ENCODE measurements at regions not wholly inside any gene's neighbourhood (a gene's known extent, or its start where the extent isn't known, plus 50 kb on each side); places are given as distances from the start of the nearest gene placed in this dataset.

- no peak for ATAC-seq
- Mint-ChIP-seq H3K4me1 (no peaks in the 10 kb centered on the region), H3K4me3 (no peak overlapping the region), H3K36me3 (no peaks in the 10 kb centered on the region), H3K27ac (no peak overlapping the region), H3K9me3 (peaks cover 17% of the 10 kb centered on the region)
- no peak for DNase-seq (ENCODE audit: low spot score in 2 of 2)
Measured at GRCh38 chr13:107111248-107111647, 543.3 kb upstream of the ARGLU1 start.

GRCh38 chr13:107104631-107105030 lies 536.7 kb upstream of the ARGLU1 start:
- Mint-ChIP-seq H3K27ac (no peak overlapping the region), H3K4me1 (no peaks in the 10 kb centered on the region), H3K36me3 (no peaks in the 10 kb centered on the region), H3K9me3 (peaks cover 4% of the 10 kb centered on the region), H3K4me3 (no peak overlapping the region)
- DNase-seq (ENCODE audit: low spot score in 2 of 2) (no peak), ATAC-seq (no peak)

- DNase-seq (ENCODE audit: low spot score in 2 of 2) (no peak), ATAC-seq (no peak)
- Mint-ChIP-seq H3K36me3 (no peaks in the 10 kb centered on the region), H3K4me3 (no peak overlapping the region), H3K27ac (no peak overlapping the region), H3K4me1 (no peaks in the 10 kb centered on the region), H3K9me3 (peaks cover 4% of the 10 kb centered on the region)
Measured at GRCh38 chr13:107102676-107103075, 534.7 kb upstream of the ARGLU1 start.

- DNase-seq (ENCODE audit: low spot score in 2 of 2) = no peak
- no peaks in the 10 kb centered on the region for H3K36me3 Mint-ChIP-seq
Measured at GRCh38 chr13:107099661-107100060, 531.7 kb upstream of the ARGLU1 start.

GRCh38 chr13:107097916-107098315 lies 530.0 kb upstream of the ARGLU1 start:
- Mint-ChIP-seq H3K27ac (no peak overlapping the region), H3K4me1 (no peaks in the 10 kb centered on the region), H3K36me3 (no peaks in the 10 kb centered on the region), H3K4me3 (no peak overlapping the region), H3K9me3 (no peaks in the 10 kb centered on the region)
- ATAC-seq (no peak), DNase-seq (ENCODE audit: low spot score in 2 of 2) (no peak)

More at GRCh38 chr13:107099661-107100060, 531.7 kb upstream of the ARGLU1 start:
- no peak for ATAC-seq
- Mint-ChIP-seq H3K9me3 (no peaks in the 10 kb centered on the region), H3K27ac (no peak overlapping the region), H3K4me3 (no peak overlapping the region), H3K4me1 (no peaks in the 10 kb centered on the region)

- Mint-ChIP-seq H3K4me1 (no peaks in the 10 kb centered on the region), H3K36me3 (no peaks in the 10 kb centered on the region), H3K27ac (no peak overlapping the region), H3K9me3 (peaks cover 2% of the 10 kb centered on the region), H3K4me3 (no peak overlapping the region)
- no peak for ATAC-seq
- no peak for DNase-seq (ENCODE audit: low spot score in 2 of 2)
Measured at GRCh38 chr13:107095876-107096275, 527.9 kb upstream of the ARGLU1 start.

GRCh38 chr13:107091861-107092260 lies 523.9 kb upstream of the ARGLU1 start:
- H3K9me3 Mint-ChIP-seq = peaks cover 2% of the 10 kb centered on the region
- H3K4me1 Mint-ChIP-seq = no peaks in the 10 kb centered on the region
- H3K4me3 Mint-ChIP-seq = no peak overlapping the region
- H3K36me3 Mint-ChIP-seq = no peaks in the 10 kb centered on the region
- no peak for ATAC-seq
- no peak for DNase-seq (ENCODE audit: low spot score in 2 of 2)
- no peak overlapping the region for H3K27ac Mint-ChIP-seq

- Mint-ChIP-seq H3K4me3 (no peak overlapping the region), H3K27ac (no peak overlapping the region), H3K36me3 (no peaks in the 10 kb centered on the region), H3K9me3 (peaks cover 2% of the 10 kb centered on the region), H3K4me1 (no peaks in the 10 kb centered on the region)
- DNase-seq (ENCODE audit: low spot score in 2 of 2) (no peak), ATAC-seq (no peak)
Measured at GRCh38 chr13:107091428-107091827, 523.5 kb upstream of the ARGLU1 start.

- H3K36me3 Mint-ChIP-seq = no peaks in the 10 kb centered on the region
- H3K4me3 Mint-ChIP-seq = no peak overlapping the region
- H3K4me1 Mint-ChIP-seq = no peaks in the 10 kb centered on the region
- no peak for ATAC-seq
- H3K9me3 Mint-ChIP-seq = peaks cover 4% of the 10 kb centered on the region
- no peak for DNase-seq (ENCODE audit: low spot score in 2 of 2)
- no peak overlapping the region for H3K27ac Mint-ChIP-seq
Measured at GRCh38 chr13:107088061-107088460, 520.1 kb upstream of the ARGLU1 start.

GRCh38 chr13:107079423-107080049 lies 511.6 kb upstream of the ARGLU1 start:
- Mint-ChIP-seq H3K27ac (no peak overlapping the region), H3K4me3 (no peak overlapping the region), H3K4me1 (no peaks in the 10 kb centered on the region), H3K9me3 (peaks cover 19% of the 10 kb centered on the region), H3K36me3 (no peaks in the 10 kb centered on the region)
- ATAC-seq (peak; percentile 19), DNase-seq (ENCODE audit: low spot score in 2 of 2) (no peak)

GRCh38 chr13:107078229-107078765 lies 510.4 kb upstream of the ARGLU1 start:
- H3K4me3 Mint-ChIP-seq = no peak overlapping the region
- no peaks in the 10 kb centered on the region for H3K36me3 Mint-ChIP-seq
- no peak for ATAC-seq
- H3K27ac Mint-ChIP-seq = no peak overlapping the region
- no peak for DNase-seq (ENCODE audit: low spot score in 2 of 2)
- no peaks in the 10 kb centered on the region for H3K4me1 Mint-ChIP-seq
- peaks cover 19% of the 10 kb centered on the region for H3K9me3 Mint-ChIP-seq

GRCh38 chr13:107076801-107077200 lies 508.9 kb upstream of the ARGLU1 start:
- H3K36me3 Mint-ChIP-seq = no peaks in the 10 kb centered on the region
- peaks cover 15% of the 10 kb centered on the region for H3K9me3 Mint-ChIP-seq
- H3K4me1 Mint-ChIP-seq = no peaks in the 10 kb centered on the region
- DNase-seq (ENCODE audit: low spot score in 2 of 2) (no peak), ATAC-seq (no peak)
- no peak overlapping the region for H3K27ac Mint-ChIP-seq
- no peak overlapping the region for H3K4me3 Mint-ChIP-seq

- DNase-seq (ENCODE audit: low spot score in 2 of 2) (no peak), ATAC-seq (no peak)
- no peak overlapping the region for H3K27ac Mint-ChIP-seq
- no peak overlapping the region for H3K4me3 Mint-ChIP-seq
- H3K4me1 Mint-ChIP-seq = no peaks in the 10 kb centered on the region
- peaks cover 11% of the 10 kb centered on the region for H3K9me3 Mint-ChIP-seq
- H3K36me3 Mint-ChIP-seq = no peaks in the 10 kb centered on the region
Measured at GRCh38 chr13:107075576-107075975, 507.6 kb upstream of the ARGLU1 start.

- H3K9me3 Mint-ChIP-seq = peaks cover 5% of the 10 kb centered on the region
- no peak overlapping the region for H3K27ac Mint-ChIP-seq
- H3K4me3 Mint-ChIP-seq = no peak overlapping the region
- no peaks in the 10 kb centered on the region for H3K36me3 Mint-ChIP-seq
- DNase-seq (ENCODE audit: low spot score in 2 of 2) (no peak), ATAC-seq (no peak)
- H3K4me1 Mint-ChIP-seq = no peaks in the 10 kb centered on the region
Measured at GRCh38 chr13:107070792-107071191, 502.9 kb upstream of the ARGLU1 start.

GRCh38 chr13:107069108-107069776 lies 501.3 kb upstream of the ARGLU1 start:
- Mint-ChIP-seq H3K27ac (no peak overlapping the region), H3K9me3 (peaks cover 3% of the 10 kb centered on the region), H3K4me3 (no peak overlapping the region), H3K4me1 (no peaks in the 10 kb centered on the region), H3K36me3 (no peaks in the 10 kb centered on the region)
- DNase-seq (ENCODE audit: low spot score in 2 of 2) (no peak), ATAC-seq (no peak)

- Mint-ChIP-seq H3K36me3 (no peaks in the 10 kb centered on the region), H3K27ac (no peak overlapping the region), H3K9me3 (peaks cover 3% of the 10 kb centered on the region), H3K4me1 (no peaks in the 10 kb centered on the region), H3K4me3 (no peak overlapping the region)
- no peak for ATAC-seq
- no peak for DNase-seq (ENCODE audit: low spot score in 2 of 2)
Measured at GRCh38 chr13:107067381-107067780, 499.4 kb upstream of the ARGLU1 start.

All from stimulated activated effector memory CD8-positive, alpha-beta T cell treated with anti-CD3 and anti-CD28 coated beads, Interleukin-12 subunit alpha, Interleukin-12 subunit beta, amount 100 ng/mL, for 72 hours (primary cell).